ENCODE measurements at regions not wholly inside any gene's neighbourhood (a gene's known extent, or its start where the extent isn't known, plus 50 kb on each side); places are given as distances from the start of the nearest gene placed in this dataset.

GRCh38 chrX:109134777-109135176 lies 347.1 kb downstream of the GUCY2F start:
- TF ChIP-seq SP1 (IDR thresholded peaks at IDR 0.05) (no peak), BHLHE40 (IDR thresholded peaks at IDR 0.05; ENCODE audit: borderline replicate concordance) (no peak), TARDBP (IDR thresholded peaks at IDR 0.05) (no peak), FOXK2 (IDR thresholded peaks at IDR 0.05) (no peak), LEF1 (IDR thresholded peaks at IDR 0.05; ENCODE audit: borderline replicate concordance) (no peak), FOXM1 (IDR thresholded peaks at IDR 0.05; ENCODE audit: borderline replicate concordance) (no peak), SUZ12 (IDR thresholded peaks at IDR 0.05) (no peak), HDGF (IDR thresholded peaks at IDR 0.05; ENCODE audit: borderline replicate concordance) (no peak), ELF4 (IDR thresholded peaks at IDR 0.05) (no peak), FOXA1 (IDR thresholded peaks at IDR 0.05) (no peak), PKNOX1 (IDR thresholded peaks at IDR 0.05) (no peak), ZNF384 (IDR thresholded peaks at IDR 0.05) (no peak), NFRKB (IDR thresholded peaks at IDR 0.05) (no peak)
